ENCODE measurements at regions not wholly inside any gene's neighbourhood (a gene's known extent, or its start where the extent isn't known, plus 50 kb on each side); places are given as distances from the start of the nearest gene placed in this dataset.
"Not testable (repeated sequence)": the region's sequence is repeated elsewhere in the genome, so short reads cannot be mapped to it uniquely, and the experiment has no call there.

- H3K4me1 Mint-ChIP-seq; H3K27me3 Mint-ChIP-seq; H3K27ac Mint-ChIP-seq; H3K4me3 Mint-ChIP-seq; H3K36me3 Mint-ChIP-seq (ENCODE audit: low read depth); H3K9me3 Mint-ChIP-seq: not testable (repeated sequence)
- DNase-seq (peak; percentile 53), ATAC-seq (peak; percentile 54)
These were observed 53.6 kb upstream of the SCAF4 start for GRCh38 chr21:31785237-31786163.

- no peaks in the 10 kb centered on the region for H3K36me3 Mint-ChIP-seq (ENCODE audit: low read depth)
- peaks cover 4% of the 10 kb centered on the region for H3K9me3 Mint-ChIP-seq
- H3K4me1 Mint-ChIP-seq: peaks cover 3% of the 10 kb centered on the region
- no peak overlapping the region for H3K27ac Mint-ChIP-seq
- DNase-seq (no peak), ATAC-seq (no peak)
- H3K27me3 Mint-ChIP-seq: peaks cover 10% of the 10 kb centered on the region
- no peak overlapping the region for H3K4me3 Mint-ChIP-seq
These were observed 49.8 kb upstream of the SCAF4 start for GRCh38 chr21:31781737-31782136.

Measured in activated naive CD8-positive, alpha-beta T cell treated with anti-CD3 and anti-CD28 coated beads, Interleukin-2, amount 50 U/mL, for 24 hours (primary cell).